SK-N-MC (cell line): ENCODE measurements at regions not wholly inside any gene's neighbourhood (a gene's known extent, or its start where the extent isn't known, plus 50 kb on each side); places are given as distances from the start of the nearest gene placed in this dataset.

Experiments
- EZH2 ChIP-seq: fragments of 200-600 bp; sonication (generic); IDR thresholded peaks from one replicate; pipeline ENCODE4 v1.6.1; 2017; ENCODE audit warnings: antibody characterized with exemption
- POLR2AphosphoS5 ChIP-seq: IDR thresholded peaks from 2 replicates; pipeline ENCODE4 v1.6.1; 2012; ENCODE audit warnings: mild to moderate bottlenecking, low read depth, low read length, borderline replicate concordance

- TF ChIP-seq EZH2 (no peak), POLR2AphosphoS5 (no peak)
Measured at GRCh38 chr2:37842732-37843440, 82.2 kb upstream of the RMDN2 start.
